ENCODE measurements at regions not wholly inside any gene's neighbourhood (a gene's known extent, or its start where the extent isn't known, plus 50 kb on each side); places are given as distances from the start of the nearest gene placed in this dataset.

GRCh38 chr4:3880615-3881120, 114.5 kb downstream of the ADRA2C start:
- TF ChIP-seq CTCF (IDR thresholded peaks at IDR 0.05; ENCODE audit: poor library complexity, severe bottlenecking) (peak; percentile 88), EP300 (conservative IDR thresholded peaks at IDR 0.05; ENCODE audit: poor library complexity, severe bottlenecking) (no peak)
